ENCODE measurements at regions not wholly inside any gene's neighbourhood (a gene's known extent, or its start where the extent isn't known, plus 50 kb on each side); places are given as distances from the start of the nearest gene placed in this dataset.

- TF ChIP-seq, protein P1, sequence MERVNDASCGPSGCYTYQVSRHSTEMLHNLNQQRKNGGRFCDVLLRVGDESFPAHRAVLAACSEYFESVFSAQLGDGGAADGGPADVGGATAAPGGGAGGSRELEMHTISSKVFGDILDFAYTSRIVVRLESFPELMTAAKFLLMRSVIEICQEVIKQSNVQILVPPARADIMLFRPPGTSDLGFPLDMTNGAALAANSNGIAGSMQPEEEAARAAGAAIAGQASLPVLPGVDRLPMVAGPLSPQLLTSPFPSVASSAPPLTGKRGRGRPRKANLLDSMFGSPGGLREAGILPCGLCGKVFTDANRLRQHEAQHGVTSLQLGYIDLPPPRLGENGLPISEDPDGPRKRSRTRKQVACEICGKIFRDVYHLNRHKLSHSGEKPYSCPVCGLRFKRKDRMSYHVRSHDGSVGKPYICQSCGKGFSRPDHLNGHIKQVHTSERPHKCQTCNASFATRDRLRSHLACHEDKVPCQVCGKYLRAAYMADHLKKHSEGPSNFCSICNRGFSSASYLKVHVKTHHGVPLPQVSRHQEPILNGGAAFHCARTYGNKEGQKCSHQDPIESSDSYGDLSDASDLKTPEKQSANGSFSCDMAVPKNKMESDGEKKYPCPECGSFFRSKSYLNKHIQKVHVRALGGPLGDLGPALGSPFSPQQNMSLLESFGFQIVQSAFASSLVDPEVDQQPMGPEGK (CRISPR knock-in tag; IDR thresholded peaks at IDR 0.05; ENCODE audit: borderline replicate concordance) = no peak
- TF ChIP-seq ZFP3 (CRISPR knock-in tag; IDR thresholded peaks at IDR 0.05) (no peak), TSHZ2 (CRISPR knock-in tag; IDR thresholded peaks at IDR 0.05) (no peak), RARB (CRISPR knock-in tag; IDR thresholded peaks at IDR 0.05) (no peak), CREB5 (CRISPR knock-in tag; IDR thresholded peaks at IDR 0.05; ENCODE audit: low read depth) (no peak), SNAI2 (CRISPR knock-in tag; IDR thresholded peaks at IDR 0.05) (no peak), ARNTL (CRISPR knock-in tag; IDR thresholded peaks at IDR 0.05; ENCODE audit: borderline replicate concordance, low read depth) (no peak), OSR1 (CRISPR knock-in tag; IDR thresholded peaks at IDR 0.05) (no peak)
Observed at GRCh38 chr9:92183449-92183848, 68.2 kb upstream of the SPTLC1 start.

All from SK-N-SH treated with all-trans-retinoic acid at 6 μM for 48 hours (cell line).